Suprapubic skin (tissue), 3 donors: ENCODE measurements at regions not wholly inside any gene's neighbourhood (a gene's known extent, or its start where the extent isn't known, plus 50 kb on each side); places are given as distances from the start of the nearest gene placed in this dataset.

Experiments used
- CTCF ChIP-seq, 2 donors: fragments of 200-600 bp in 1 of 2; fragments of 450-650 bp in 1 of 2; sonication (generic) in 1 of 2; IDR thresholded peaks; one replicate each; pipeline ENCODE4 v1.5.1; 2016 to 2019; ENCODE audit warnings: antibody characterized with exemption in 2 of 2, mild to moderate bottlenecking in 1 of 2, moderate library complexity in 1 of 2
- POLR2AphosphoS5 ChIP-seq, 3 donors: sonication (generic); formaldehyde crosslinking; IDR thresholded peaks; one replicate each; pipeline ENCODE4 v1.6.1; 2017; ENCODE audit warnings: antibody characterized with exemption in 3 of 3

GRCh38 chr9:129398101-129398960 lies 220.3 kb upstream of the IER5L start:
- no peak for TF ChIP-seq POLR2AphosphoS5 (IDR thresholded peaks at IDR 0.05)
- TF ChIP-seq CTCF (IDR thresholded peaks at IDR 0.05), result no peak
